NCI-H526 treated with DMSO at 0.1 percent for 48 hours (cell line): ENCODE measurements at regions not wholly inside any gene's neighbourhood (a gene's known extent, or its start where the extent isn't known, plus 50 kb on each side); places are given as distances from the start of the nearest gene placed in this dataset.

Source experiments
- DNase-seq: peaks from one replicate; lab custom pipeline; 2025; lab: John Stamatoyannopoulos, UW

GRCh38 chr2:177314722-177315264 is 50.3 kb upstream of the NFE2L2 start:
- peak; percentile 90 for DNase-seq

GRCh38 chr2:177315364-177315763 is 50.8 kb upstream of the NFE2L2 start:
- peak; percentile 63 for DNase-seq

GRCh38 chr2:177316756-177317155 is 52.2 kb upstream of the NFE2L2 start:
- no peak for DNase-seq

GRCh38 chr2:177317443-177317842 is 52.9 kb upstream of the NFE2L2 start:
- DNase-seq: no peak

- DNase-seq: no peak
These were observed 53.3 kb upstream of the NFE2L2 start for GRCh38 chr2:177317857-177318256.

- DNase-seq: no peak
These were observed 54.1 kb upstream of the NFE2L2 start for GRCh38 chr2:177318613-177319012.

- no peak for DNase-seq
These were observed 56.1 kb upstream of the NFE2L2 start for GRCh38 chr2:177320596-177320995.

GRCh38 chr2:177322801-177323261 is 58.3 kb upstream of the NFE2L2 start:
- no peak for DNase-seq

- no peak for DNase-seq
These were observed 60.3 kb upstream of the NFE2L2 start for GRCh38 chr2:177324797-177325196.

GRCh38 chr2:177325554-177325953 is 61.0 kb upstream of the NFE2L2 start:
- DNase-seq: no peak

GRCh38 chr2:177326005-177326404 is 61.5 kb upstream of the NFE2L2 start:
- DNase-seq: no peak

GRCh38 chr2:177326591-177326990 is 62.1 kb upstream of the NFE2L2 start:
- no peak for DNase-seq

- no peak for DNase-seq
These were observed 62.5 kb upstream of the NFE2L2 start for GRCh38 chr2:177327009-177327408.

GRCh38 chr2:177328056-177328455 is 63.5 kb upstream of the NFE2L2 start:
- no peak for DNase-seq

- DNase-seq: no peak
These were observed 63.5 kb upstream of the AGPS start for GRCh38 chr2:177329064-177329463.

- no peak for DNase-seq
These were observed 61.0 kb upstream of the AGPS start for GRCh38 chr2:177331466-177331997.

- peak; percentile 96 for DNase-seq
These were observed 60.3 kb upstream of the AGPS start for GRCh38 chr2:177332026-177332991.

GRCh38 chr2:177332992-177333388 is 59.6 kb upstream of the AGPS start:
- DNase-seq: no peak

- peak; percentile 64 for DNase-seq
These were observed 57.5 kb upstream of the AGPS start for GRCh38 chr2:177334940-177335543.

- no peak for DNase-seq
These were observed 56.6 kb upstream of the AGPS start for GRCh38 chr2:177335917-177336450.

- DNase-seq: peak; percentile 82
These were observed 54.3 kb upstream of the AGPS start for GRCh38 chr2:177338177-177338721.

- no peak for DNase-seq
These were observed 52.4 kb upstream of the AGPS start for GRCh38 chr2:177340158-177340557.
